Activated CD8-positive, alpha-beta T cell treated with anti-CD3 and anti-CD28 coated beads for 36 hours (primary cell): ENCODE measurements at regions not wholly inside any gene's neighbourhood (a gene's known extent, or its start where the extent isn't known, plus 50 kb on each side); places are given as distances from the start of the nearest gene placed in this dataset.
"Not testable (repeated sequence)": the region's sequence is repeated elsewhere in the genome, so short reads cannot be mapped to it uniquely, and the experiment has no call there.

Experiments
- ATAC-seq: fragments of 200-7000 bp; cut with Tn5 transposase; one replicate; pipeline ENCODE4 v1.10.0; 2021; ENCODE audit warnings: mild to moderate bottlenecking, moderate library complexity
- CTCF ChIA-PET: fragments of 350-600 bp; sonication (Branson Sonifier 250); formaldehyde crosslinking; loops from one replicate; lab custom pipeline; 2021; ENCODE audit warnings: antibody characterized with exemption; lab: Charles Lee
- POLR2A ChIA-PET: fragments of 350-600 bp; sonication (Branson Sonifier 250); formaldehyde crosslinking; loops from one replicate; lab custom pipeline; 2021; ENCODE audit warnings: antibody characterized with exemption; lab: Charles Lee
- DNase-seq: peaks from one replicate; pipeline ENCODE4 v3.0.0-alpha.2; 2020
- H3K27ac Mint-ChIP-seq: one replicate; pipeline ENCODE4 v1.8.0; 2021; ENCODE audit warnings: mild to moderate bottlenecking, mixed read lengths
- H3K27me3 Mint-ChIP-seq: one replicate; pipeline ENCODE4 v1.8.0; 2021; ENCODE audit warnings: mixed read lengths
- H3K36me3 Mint-ChIP-seq: one replicate; pipeline ENCODE4 v1.8.0; 2021; ENCODE audit warnings: low read depth, mixed read lengths
- H3K4me1 Mint-ChIP-seq: one replicate; pipeline ENCODE4 v1.8.0; 2021; ENCODE audit warnings: low read depth, mixed read lengths
- H3K4me3 Mint-ChIP-seq: one replicate; pipeline ENCODE4 v1.8.0; 2021; ENCODE audit warnings: mild to moderate bottlenecking, moderate library complexity, mixed read lengths
- H3K9me3 Mint-ChIP-seq: one replicate; pipeline ENCODE4 v1.8.0; 2021; ENCODE audit warnings: mixed read lengths
- CTCF ChIP-seq: fragments of 200-600 bp; IDR thresholded peaks from one replicate; pipeline ENCODE4 v1.8.0; 2022; ENCODE audit warnings: antibody characterized with exemption, mild to moderate bottlenecking
- intact Hi-C: fragments of 100-400 bp; cut with micrococcal nuclease; formaldehyde crosslinking; loops from one replicate; pipeline ENCODE4 v1.10.0; 2022

GRCh38 chr2:34810456-34810855, 1211.4 kb upstream of the FAM98A start:
- H3K36me3 Mint-ChIP-seq: no peaks in the 10 kb centered on the region

GRCh38 chr2:34808426-34808825, 1209.3 kb upstream of the FAM98A start:
- no peaks in the 10 kb centered on the region for H3K4me1 Mint-ChIP-seq
- H3K4me3 Mint-ChIP-seq: no peak overlapping the region
- CTCF ChIA-PET: no interaction called here
- POLR2A ChIA-PET: no interaction called here
- no peak for ATAC-seq
- DNase-seq: no peak
- intact Hi-C loops: no loop called here
- H3K36me3 Mint-ChIP-seq: no peaks in the 10 kb centered on the region
- TF ChIP-seq CTCF: no peak
- H3K27me3 Mint-ChIP-seq: no peaks in the 10 kb centered on the region
- H3K9me3 Mint-ChIP-seq: peaks cover 3% of the 10 kb centered on the region
- H3K27ac Mint-ChIP-seq: no peak overlapping the region

More at GRCh38 chr2:34810456-34810855, 1211.4 kb upstream of the FAM98A start:
- no peak for TF ChIP-seq CTCF
- Mint-ChIP-seq H3K27ac (no peak overlapping the region), H3K4me3 (no peak overlapping the region), H3K9me3 (peaks cover 3% of the 10 kb centered on the region), H3K27me3 (no peaks in the 10 kb centered on the region), H3K4me1 (no peaks in the 10 kb centered on the region)
- intact Hi-C loops: no loop called here
- ATAC-seq: no peak
- POLR2A ChIA-PET: no interaction called here
- DNase-seq: no peak
- CTCF ChIA-PET: no interaction called here

GRCh38 chr2:34806891-34807290, 1207.8 kb upstream of the FAM98A start:
- no peak overlapping the region for H3K4me3 Mint-ChIP-seq
- CTCF ChIA-PET: no interaction called here
- H3K9me3 Mint-ChIP-seq: peaks cover 3% of the 10 kb centered on the region
- H3K27ac Mint-ChIP-seq: no peak overlapping the region
- H3K27me3 Mint-ChIP-seq: no peaks in the 10 kb centered on the region
- intact Hi-C loops: no loop called here
- H3K36me3 Mint-ChIP-seq: no peaks in the 10 kb centered on the region
- TF ChIP-seq CTCF: no peak
- POLR2A ChIA-PET: no interaction called here
- no peaks in the 10 kb centered on the region for H3K4me1 Mint-ChIP-seq
- DNase-seq (no peak), ATAC-seq (no peak)

DNA sequence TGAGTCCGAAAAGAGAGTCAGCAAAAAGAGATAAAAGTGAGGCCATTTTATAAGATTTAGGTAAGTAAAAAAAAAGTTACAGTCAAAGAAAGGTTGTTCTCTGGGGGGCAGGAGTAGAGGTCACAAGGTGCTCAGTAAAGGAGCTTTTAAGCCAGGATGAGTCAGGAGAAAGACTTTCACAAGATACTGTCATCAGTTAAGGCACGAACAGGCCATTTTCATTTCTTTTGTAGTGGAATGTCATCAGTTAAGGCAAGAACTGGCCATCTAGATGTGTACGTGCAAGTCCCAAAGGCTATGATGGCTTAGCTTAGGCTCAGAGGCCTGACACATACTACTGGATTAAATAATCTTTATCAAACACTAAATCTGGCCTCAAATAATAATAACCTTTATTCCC, 1207.3 kb upstream of the FAM98A start:
- CTCF ChIA-PET: no interaction called here
- Mint-ChIP-seq H3K27ac (no peak overlapping the region), H3K4me1 (no peaks in the 10 kb centered on the region), H3K9me3 (peaks cover 3% of the 10 kb centered on the region), H3K4me3 (no peak overlapping the region), H3K36me3 (no peaks in the 10 kb centered on the region), H3K27me3 (no peaks in the 10 kb centered on the region)
- POLR2A ChIA-PET: no interaction called here
- ATAC-seq: no peak
- DNase-seq: no peak
- intact Hi-C loops: no loop called here
- no peak for TF ChIP-seq CTCF

DNA sequence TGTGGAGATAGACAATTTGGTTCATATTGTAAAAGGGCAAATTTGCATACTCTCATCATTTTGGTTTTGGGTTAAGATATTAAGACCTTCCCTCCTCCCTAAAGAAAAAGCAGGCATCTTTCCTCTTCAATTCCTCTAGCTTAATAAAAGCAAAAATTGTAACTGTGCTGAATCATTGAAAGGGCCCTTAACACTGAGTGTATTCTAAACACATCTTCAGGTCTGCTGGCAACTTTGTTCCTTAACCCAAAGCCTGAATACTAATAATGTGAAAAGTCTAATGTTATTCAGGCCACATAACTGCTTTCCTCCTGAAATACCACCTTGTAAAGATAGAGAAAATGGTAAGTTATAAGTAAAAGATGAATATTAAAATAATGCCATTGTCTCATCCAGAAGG, 1200.5 kb upstream of the FAM98A start:
- intact Hi-C loops: no loop called here
- ATAC-seq (no peak), DNase-seq (no peak)
- no peak for TF ChIP-seq CTCF
- no peaks in the 10 kb centered on the region for H3K4me1 Mint-ChIP-seq
- H3K36me3 Mint-ChIP-seq: no peaks in the 10 kb centered on the region
- POLR2A ChIA-PET: no interaction called here
- no peak overlapping the region for H3K27ac Mint-ChIP-seq
- no peaks in the 10 kb centered on the region for H3K9me3 Mint-ChIP-seq
- H3K27me3 Mint-ChIP-seq: no peaks in the 10 kb centered on the region
- H3K4me3 Mint-ChIP-seq: no peak overlapping the region
- CTCF ChIA-PET: no interaction called here

- H3K27me3 Mint-ChIP-seq, CTCF ChIA-PET, H3K27ac Mint-ChIP-seq, DNase-seq, H3K36me3 Mint-ChIP-seq, ATAC-seq, H3K9me3 Mint-ChIP-seq, H3K4me3 Mint-ChIP-seq, H3K4me1 Mint-ChIP-seq, intact Hi-C loops, POLR2A ChIA-PET: not testable (repeated sequence)
Measured at GRCh38 chr2:34795586-34795985, 1196.5 kb upstream of the FAM98A start.
